Ishikawa (cell line): ENCODE measurements at regions not wholly inside any gene's neighbourhood (a gene's known extent, or its start where the extent isn't known, plus 50 kb on each side); places are given as distances from the start of the nearest gene placed in this dataset.

Experiments used
- CEBPB ChIP-seq: IDR thresholded peaks from 2 replicates; pipeline ENCODE4 v1.6.1; 2012
- CREB1 ChIP-seq: IDR thresholded peaks from 2 replicates; pipeline ENCODE4 v1.6.1; 2012; ENCODE audit warnings: low read depth
- EGR1 ChIP-seq: IDR thresholded peaks from 2 replicates; pipeline ENCODE4 v1.6.1; 2012
- EP300 ChIP-seq: IDR thresholded peaks from 2 replicates; pipeline ENCODE4 v1.6.1; 2012; ENCODE audit warnings: borderline replicate concordance
- FOXM1 ChIP-seq: IDR thresholded peaks from 2 replicates; pipeline ENCODE4 v1.6.1; 2012; ENCODE audit warnings: low read depth, borderline replicate concordance
- MAX ChIP-seq: IDR thresholded peaks from 2 replicates; pipeline ENCODE4 v1.6.1; 2012
- NFIC ChIP-seq: IDR thresholded peaks from 2 replicates; pipeline ENCODE4 v1.6.1; 2012
- RAD21 ChIP-seq: IDR thresholded peaks from 2 replicates; pipeline ENCODE4 v1.6.1; 2012; ENCODE audit warnings: low read depth
- REST ChIP-seq: IDR thresholded peaks from 2 replicates; pipeline ENCODE4 v1.6.1; 2012; ENCODE audit warnings: low read depth, mild to moderate bottlenecking
- TAF1 ChIP-seq: IDR thresholded peaks from 2 replicates; pipeline ENCODE4 v1.6.1; 2012; ENCODE audit warnings: low read depth, mild to moderate bottlenecking
- TCF12 ChIP-seq: IDR thresholded peaks from 2 replicates; pipeline ENCODE4 v1.6.1; 2012; ENCODE audit warnings: low read depth
- TEAD4 ChIP-seq: IDR thresholded peaks from 2 replicates; pipeline ENCODE4 v1.6.1; 2012
- USF1 ChIP-seq: IDR thresholded peaks from 2 replicates; pipeline ENCODE4 v1.6.1; 2012
- YY1 ChIP-seq: IDR thresholded peaks from 2 replicates; pipeline ENCODE4 v1.6.1; 2012; ENCODE audit warnings: low read depth
- ZBTB7A ChIP-seq: IDR thresholded peaks from 2 replicates; pipeline ENCODE4 v1.6.1; 2012; ENCODE audit warnings: low read depth

DNA sequence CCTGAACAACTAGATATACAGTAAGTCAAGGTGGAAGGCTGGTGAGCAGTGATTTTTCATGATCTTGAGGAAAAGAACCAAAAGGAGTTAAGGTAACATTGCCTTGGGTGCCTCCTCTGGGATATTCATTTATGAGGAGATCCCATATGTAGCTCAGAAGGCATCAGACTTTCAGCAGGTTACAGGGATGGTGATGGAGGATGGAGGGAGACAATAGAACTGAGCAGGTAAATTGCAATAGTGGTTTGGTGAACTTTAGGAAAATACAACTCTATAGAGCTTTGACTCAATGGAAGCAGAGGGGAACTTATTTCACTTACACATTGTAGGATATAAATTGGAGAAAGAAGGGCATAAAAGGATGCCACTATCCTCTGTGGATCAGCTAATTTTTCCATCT lies 243.4 kb upstream of the SPRY2 start:
- no peak for TF ChIP-seq NFIC
- TF ChIP-seq MAX, result no peak
- no peak for TF ChIP-seq REST
- TF ChIP-seq TAF1, result no peak
- no peak for TF ChIP-seq TEAD4

DNA sequence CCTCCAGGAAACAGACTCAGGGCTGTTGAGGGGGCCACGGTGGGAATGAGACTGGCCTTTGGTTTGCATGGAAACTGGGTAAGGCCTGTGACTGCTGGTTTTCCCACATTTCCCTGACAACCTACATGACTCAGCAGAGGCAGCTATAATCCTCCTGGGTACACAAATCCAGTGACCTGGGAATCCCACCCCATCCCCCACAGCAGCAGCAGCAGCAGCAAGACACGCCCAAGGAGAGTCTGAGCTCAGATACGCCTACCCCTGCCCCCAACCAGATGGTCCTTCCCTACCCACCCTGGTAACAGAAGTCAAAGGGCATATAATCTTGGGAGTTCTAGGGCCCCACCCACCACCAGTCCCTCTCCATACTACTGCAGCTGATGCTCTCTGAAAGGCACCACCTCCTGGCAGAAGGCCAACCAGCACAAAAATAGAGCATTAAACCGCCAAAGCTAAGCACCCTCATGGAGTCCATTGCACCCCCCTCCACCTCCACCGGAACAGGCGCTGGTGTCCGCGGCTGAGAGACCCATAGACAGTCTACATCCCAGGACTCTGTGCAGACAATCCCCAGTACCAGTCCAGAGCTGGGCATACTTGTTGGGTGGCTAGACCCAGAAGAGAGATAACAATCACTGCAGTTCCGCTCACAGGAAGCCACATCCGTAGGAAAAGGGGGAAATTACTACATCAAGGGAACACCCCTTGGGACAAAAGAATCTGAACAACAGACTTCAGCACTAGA lies 237.2 kb upstream of the SPRY2 start:
- TF ChIP-seq CEBPB, result no peak
- TF ChIP-seq ZBTB7A, result no peak
- no peak for TF ChIP-seq FOXM1
- no peak for TF ChIP-seq CREB1
- TF ChIP-seq YY1, result no peak
- no peak for TF ChIP-seq TAF1
- no peak for TF ChIP-seq USF1
- TF ChIP-seq RAD21, result no peak

DNA sequence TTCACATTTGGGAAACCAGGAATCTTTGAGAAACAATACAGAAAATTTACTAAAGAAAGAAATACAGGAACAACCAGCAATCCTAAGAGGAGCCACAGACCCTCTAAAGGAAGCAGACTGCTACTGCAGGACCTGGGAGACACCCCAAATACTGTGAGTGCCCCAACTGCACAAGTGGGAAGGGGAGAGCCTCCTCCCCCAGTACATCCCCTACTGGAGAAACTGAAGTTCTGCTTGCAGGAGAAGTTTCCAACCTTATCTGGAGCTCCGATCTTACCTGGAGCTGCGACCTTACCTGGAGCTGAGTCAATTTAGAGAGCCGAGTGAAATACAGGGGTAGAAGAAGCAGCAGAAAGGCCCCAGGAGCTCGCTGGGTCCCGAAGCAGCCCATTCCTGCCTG lies 236.4 kb upstream of the SPRY2 start:
- TF ChIP-seq EP300 (no peak), RAD21 (no peak), EGR1 (no peak), USF1 (no peak), TAF1 (no peak), YY1 (no peak), FOXM1 (no peak), MAX (no peak), TEAD4 (no peak), TCF12 (no peak), REST (no peak), CEBPB (no peak), NFIC (no peak), CREB1 (no peak), ZBTB7A (no peak)

DNA sequence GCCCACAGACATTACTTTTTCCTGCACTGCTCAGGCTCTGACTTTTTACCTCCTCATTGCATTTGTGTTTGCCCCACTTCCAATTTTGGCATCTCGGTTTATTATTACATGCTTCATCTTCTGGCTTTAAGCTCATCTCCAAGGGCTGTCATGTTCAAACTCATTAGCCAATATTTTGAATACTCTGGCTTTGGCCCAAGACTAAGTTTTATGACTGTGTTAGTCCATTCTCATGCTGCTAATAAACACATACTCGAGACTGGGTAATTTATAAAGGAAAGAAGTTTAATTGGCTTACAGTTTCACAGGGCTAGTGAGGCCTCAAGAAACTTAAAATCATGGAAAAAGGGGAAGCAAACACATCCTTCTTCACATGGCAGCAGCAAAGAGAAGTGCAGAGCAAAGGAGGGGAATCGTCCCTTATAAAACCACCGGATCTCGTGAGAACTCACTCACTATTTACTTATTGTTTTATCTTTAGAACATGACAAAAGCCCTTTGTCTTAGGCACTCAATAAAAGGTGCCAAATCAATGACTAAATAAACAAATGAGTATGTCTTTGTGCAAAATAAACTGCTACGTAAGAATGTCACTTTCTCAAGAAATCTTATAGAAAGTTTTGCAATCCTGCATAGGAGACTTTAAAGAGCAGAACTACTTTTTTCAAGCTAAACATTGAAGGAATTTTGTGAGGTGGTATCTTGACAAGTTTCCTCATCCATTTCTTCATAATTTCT lies 233.4 kb upstream of the SPRY2 start:
- TF ChIP-seq NFIC (no peak), CEBPB (no peak), REST (no peak), TAF1 (no peak), CREB1 (no peak), FOXM1 (no peak), USF1 (no peak), TCF12 (no peak), TEAD4 (no peak), EGR1 (no peak), MAX (no peak), ZBTB7A (no peak), EP300 (no peak), YY1 (no peak), RAD21 (no peak)
